PC-9 (cell line): ENCODE measurements at regions not wholly inside any gene's neighbourhood (a gene's known extent, or its start where the extent isn't known, plus 50 kb on each side); places are given as distances from the start of the nearest gene placed in this dataset.

Experiments
- BruUV-seq: library from RNA; stranded (reverse); fragments of 400-500 nt; replicated peaks from 2 replicates; lab custom pipeline; 2021; lab: Mats Ljungman, UMichigan
- CTCF ChIA-PET: fragments of 300-600 bp; sonication (Branson Sonifier 250); formaldehyde crosslinking; loops from one replicate; lab custom pipeline; 2022; ENCODE audit warnings: antibody characterized with exemption; lab: Charles Lee
- POLR2A ChIA-PET: fragments of 300-600 bp; sonication (Branson Sonifier 250); formaldehyde crosslinking; loops from one replicate; lab custom pipeline; 2022; ENCODE audit warnings: antibody characterized with exemption; ENCODE audit not compliant: unreplicated experiment; lab: Charles Lee
- DNase-seq, 2 experiments: peaks; one replicate each; pipeline versions ENCODE4 v3.0.0 to v3.0.0-alpha.2; 2015 to 2022; ENCODE audit warnings: mixed read lengths in 1 of 2
- H2AFZ ChIP-seq: fragments of 200-600 bp; sonication (generic); 2 replicates; pipeline ENCODE4 v1.8.1; 2017; ENCODE audit warnings: antibody characterized with exemption
- H3F3A ChIP-seq: fragments of 200-600 bp; sonication (generic); 2 replicates; pipeline ENCODE4 v1.8.1; 2017; ENCODE audit warnings: antibody characterized with exemption, mild to moderate bottlenecking, low read depth; ENCODE audit not compliant: insufficient read depth
- H3K27ac ChIP-seq: fragments of 200-600 bp; sonication (generic); 2 replicates; pipeline ENCODE4 v1.6.1; 2016; ENCODE audit warnings: mixed run types
- H3K27me3 ChIP-seq: fragments of 200-600 bp; sonication (generic); 2 replicates; pipeline ENCODE4 v1.6.1; 2016; ENCODE audit warnings: low read depth, mixed run types; ENCODE audit not compliant: insufficient read depth
- H3K36me3 ChIP-seq: fragments of 200-600 bp; sonication (generic); 2 replicates; pipeline ENCODE4 v1.6.1; 2016; ENCODE audit warnings: low read depth, mixed run types
- H3K4me1 ChIP-seq: fragments of 200-600 bp; sonication (generic); replicated peaks from 2 replicates; pipeline ENCODE4 v1.6.1; 2016; ENCODE audit warnings: mixed run types; ENCODE audit not compliant: insufficient read depth
- H3K4me2 ChIP-seq: fragments of 200-600 bp; sonication (generic); 2 replicates; pipeline ENCODE4 v1.6.1; 2017; ENCODE audit warnings: mixed run types
- H3K4me3 ChIP-seq: fragments of 200-600 bp; sonication (generic); 2 replicates; pipeline ENCODE4 v1.6.1; 2016; ENCODE audit warnings: mixed run types
- H3K79me2 ChIP-seq: fragments of 200-600 bp; sonication (generic); 2 replicates; pipeline ENCODE4 v1.6.1; 2017; ENCODE audit warnings: low read depth, mixed run types
- H3K9me2 ChIP-seq: fragments of 200-600 bp; sonication (generic); 2 replicates; pipeline ENCODE4 v1.8.1; 2017; ENCODE audit warnings: mild to moderate bottlenecking; ENCODE audit not compliant: insufficient read depth
- H3K9me3 ChIP-seq: fragments of 200-600 bp; sonication (generic); 2 replicates; pipeline ENCODE4 v1.8.1; 2016; ENCODE audit warnings: low read depth; ENCODE audit not compliant: insufficient read depth
- H4K20me1 ChIP-seq: fragments of 200-600 bp; sonication (generic); 2 replicates; pipeline ENCODE4 v1.8.1; 2017; ENCODE audit not compliant: insufficient read depth
- EZH2 ChIP-seq: fragments of 200-600 bp; sonication (generic); IDR thresholded peaks from 2 replicates; pipeline ENCODE4 v1.8.0; 2017; ENCODE audit warnings: antibody characterized with exemption, low read depth
- intact Hi-C: fragments of 100-400 bp; cut with micrococcal nuclease; formaldehyde crosslinking; loops from one replicate; pipeline ENCODE4 v1.10.0; 2022; ENCODE audit not compliant: unreplicated experiment
- TF ChIP-seq, protein P1 (sequence below): fragments of 200-600 bp; sonication (generic); conservative IDR thresholded peaks from 2 replicates; pipeline ENCODE4 v1.6.1; 2017; ENCODE audit warnings: mixed run types, antibody characterized with exemption, mild to moderate bottlenecking, moderate library complexity

DNA sequence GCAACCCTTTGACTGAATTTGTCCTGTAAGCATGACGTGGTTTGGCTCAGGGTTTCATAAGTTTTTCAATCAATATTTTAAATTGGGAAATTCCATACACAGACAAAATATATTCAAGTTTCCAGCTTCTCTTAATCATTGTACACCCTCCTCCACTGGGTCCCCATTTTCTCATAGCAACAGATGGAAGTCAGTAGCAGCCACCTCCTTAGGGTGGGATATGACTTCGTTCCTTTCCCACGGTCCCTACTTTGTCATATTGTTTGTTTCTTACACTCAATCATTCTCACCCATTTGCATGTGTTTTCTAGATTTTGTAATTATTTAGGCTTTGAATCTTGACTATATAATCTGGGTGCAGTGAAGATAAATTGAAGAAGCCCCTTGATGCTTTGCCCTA is 664.5 kb upstream of the IGFBP7 start:
- no TSS peak for BruUV-seq
- no peaks in the 10 kb centered on the region for H3K4me1 ChIP-seq
- H4K20me1 ChIP-seq: no peaks in the 10 kb centered on the region
- TF ChIP-seq, protein P1, sequence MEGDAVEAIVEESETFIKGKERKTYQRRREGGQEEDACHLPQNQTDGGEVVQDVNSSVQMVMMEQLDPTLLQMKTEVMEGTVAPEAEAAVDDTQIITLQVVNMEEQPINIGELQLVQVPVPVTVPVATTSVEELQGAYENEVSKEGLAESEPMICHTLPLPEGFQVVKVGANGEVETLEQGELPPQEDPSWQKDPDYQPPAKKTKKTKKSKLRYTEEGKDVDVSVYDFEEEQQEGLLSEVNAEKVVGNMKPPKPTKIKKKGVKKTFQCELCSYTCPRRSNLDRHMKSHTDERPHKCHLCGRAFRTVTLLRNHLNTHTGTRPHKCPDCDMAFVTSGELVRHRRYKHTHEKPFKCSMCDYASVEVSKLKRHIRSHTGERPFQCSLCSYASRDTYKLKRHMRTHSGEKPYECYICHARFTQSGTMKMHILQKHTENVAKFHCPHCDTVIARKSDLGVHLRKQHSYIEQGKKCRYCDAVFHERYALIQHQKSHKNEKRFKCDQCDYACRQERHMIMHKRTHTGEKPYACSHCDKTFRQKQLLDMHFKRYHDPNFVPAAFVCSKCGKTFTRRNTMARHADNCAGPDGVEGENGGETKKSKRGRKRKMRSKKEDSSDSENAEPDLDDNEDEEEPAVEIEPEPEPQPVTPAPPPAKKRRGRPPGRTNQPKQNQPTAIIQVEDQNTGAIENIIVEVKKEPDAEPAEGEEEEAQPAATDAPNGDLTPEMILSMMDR: no peak
- TF ChIP-seq EZH2: no peak
- CTCF ChIA-PET: no interaction called here
- no peak overlapping the region for H2AFZ ChIP-seq
- no peaks in the 10 kb centered on the region for H3K36me3 ChIP-seq
- DNase-seq: no peak
- no peaks in the 10 kb centered on the region for H3K9me2 ChIP-seq
- no peaks in the 10 kb centered on the region for H3K79me2 ChIP-seq
- H3K9me3 ChIP-seq: no peaks in the 10 kb centered on the region
- H3K27ac ChIP-seq: no peak overlapping the region
- no peak overlapping the region for H3K4me2 ChIP-seq
- POLR2A ChIA-PET: no interaction called here
- intact Hi-C loops: no loop called here
- no peaks in the 10 kb centered on the region for H3K27me3 ChIP-seq
- no peak overlapping the region for H3K4me3 ChIP-seq
- H3F3A ChIP-seq: no peaks in the 10 kb centered on the region

- no peak overlapping the region for H3K27ac ChIP-seq
These were observed 664.0 kb upstream of the IGFBP7 start for GRCh38 chr4:57774171-57774570.

DNA sequence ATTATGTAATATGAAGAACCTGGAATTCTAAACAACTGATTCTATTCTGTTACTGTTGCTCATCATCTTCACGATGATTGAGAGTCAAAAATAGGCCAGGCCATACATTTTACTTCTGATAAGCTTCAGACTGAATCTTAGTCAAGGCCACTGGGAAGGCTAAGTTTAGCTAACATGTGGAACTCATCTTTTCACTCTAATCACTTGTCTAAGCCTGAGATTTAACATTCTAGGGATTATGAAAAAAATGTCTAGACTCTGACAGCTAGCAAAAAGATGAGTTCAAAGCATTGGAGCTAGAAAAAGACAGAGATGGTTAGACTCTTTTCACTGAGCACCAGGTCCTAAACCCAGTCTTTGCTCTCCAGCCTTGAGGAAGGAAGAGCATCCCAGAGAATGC is 656.2 kb upstream of the IGFBP7 start:
- Histone ChIP-seq H4K20me1 (no peaks in the 10 kb centered on the region), H3K27me3 (no peaks in the 10 kb centered on the region), H3K79me2 (no peaks in the 10 kb centered on the region), H3K9me3 (no peaks in the 10 kb centered on the region), H3K27ac (no peak overlapping the region), H3K4me2 (no peak overlapping the region), H3F3A (no peaks in the 10 kb centered on the region), H3K36me3 (no peaks in the 10 kb centered on the region), H3K4me1 (no peaks in the 10 kb centered on the region), H3K9me2 (no peaks in the 10 kb centered on the region), H2AFZ (no peak overlapping the region), H3K4me3 (no peak overlapping the region)
- ChIA-PET CTCF (no interaction called here), POLR2A (no interaction called here)
- no peak for TF ChIP-seq EZH2
- TF ChIP-seq, protein P1: no peak
- intact Hi-C loops: no loop called here
- no TSS peak for BruUV-seq
- no peak for DNase-seq

More at GRCh38 chr4:57774171-57774570, 664.0 kb upstream of the IGFBP7 start:
- H3K9me3 ChIP-seq: no peaks in the 10 kb centered on the region
- ChIA-PET CTCF (no interaction called here), POLR2A (no interaction called here)
- no peaks in the 10 kb centered on the region for H3F3A ChIP-seq
- H3K4me1 ChIP-seq: no peaks in the 10 kb centered on the region
- no peaks in the 10 kb centered on the region for H4K20me1 ChIP-seq
- no peaks in the 10 kb centered on the region for H3K27me3 ChIP-seq
- no peak overlapping the region for H3K4me3 ChIP-seq
- no peaks in the 10 kb centered on the region for H3K9me2 ChIP-seq
- no peak for DNase-seq
- intact Hi-C loops: no loop called here
- no peak overlapping the region for H2AFZ ChIP-seq
- no peaks in the 10 kb centered on the region for H3K36me3 ChIP-seq
- TF ChIP-seq, protein P1: no peak
- no peak for TF ChIP-seq EZH2
- H3K79me2 ChIP-seq: no peaks in the 10 kb centered on the region
- no peak overlapping the region for H3K4me2 ChIP-seq
- no TSS peak for BruUV-seq
